ENCODE measurements at regions not wholly inside any gene's neighbourhood (a gene's known extent, or its start where the extent isn't known, plus 50 kb on each side); places are given as distances from the start of the nearest gene placed in this dataset.

DNA sequence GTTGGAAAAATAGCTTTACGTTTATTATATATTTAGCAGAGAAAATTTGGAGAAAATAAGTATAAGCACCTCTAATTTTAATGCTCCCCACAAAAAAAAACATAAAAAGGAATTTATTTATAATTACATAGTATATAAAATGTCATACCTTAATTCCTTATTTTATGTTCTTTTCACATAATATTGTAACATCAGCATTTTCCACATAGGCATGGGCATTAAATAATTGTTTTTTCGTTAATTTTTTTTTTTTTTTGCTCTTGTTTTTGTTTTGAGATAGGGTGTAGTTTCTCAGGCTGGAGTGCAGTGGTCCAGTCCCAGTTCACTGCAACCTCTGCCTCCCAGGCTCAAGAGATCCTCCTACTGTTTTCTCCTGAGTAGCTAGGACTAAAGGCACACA lies 329.8 kb upstream of the FOXG1 start:
- TF ChIP-seq, protein P1, sequence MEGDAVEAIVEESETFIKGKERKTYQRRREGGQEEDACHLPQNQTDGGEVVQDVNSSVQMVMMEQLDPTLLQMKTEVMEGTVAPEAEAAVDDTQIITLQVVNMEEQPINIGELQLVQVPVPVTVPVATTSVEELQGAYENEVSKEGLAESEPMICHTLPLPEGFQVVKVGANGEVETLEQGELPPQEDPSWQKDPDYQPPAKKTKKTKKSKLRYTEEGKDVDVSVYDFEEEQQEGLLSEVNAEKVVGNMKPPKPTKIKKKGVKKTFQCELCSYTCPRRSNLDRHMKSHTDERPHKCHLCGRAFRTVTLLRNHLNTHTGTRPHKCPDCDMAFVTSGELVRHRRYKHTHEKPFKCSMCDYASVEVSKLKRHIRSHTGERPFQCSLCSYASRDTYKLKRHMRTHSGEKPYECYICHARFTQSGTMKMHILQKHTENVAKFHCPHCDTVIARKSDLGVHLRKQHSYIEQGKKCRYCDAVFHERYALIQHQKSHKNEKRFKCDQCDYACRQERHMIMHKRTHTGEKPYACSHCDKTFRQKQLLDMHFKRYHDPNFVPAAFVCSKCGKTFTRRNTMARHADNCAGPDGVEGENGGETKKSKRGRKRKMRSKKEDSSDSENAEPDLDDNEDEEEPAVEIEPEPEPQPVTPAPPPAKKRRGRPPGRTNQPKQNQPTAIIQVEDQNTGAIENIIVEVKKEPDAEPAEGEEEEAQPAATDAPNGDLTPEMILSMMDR (conservative IDR thresholded peaks at IDR 0.05; ENCODE audit: low read depth, low read length), result no peak
- no peak for TF ChIP-seq CEBPB (IDR thresholded peaks at IDR 0.05; ENCODE audit: low read depth, low read length)

Data from IMR-90 (cell line).